ENCODE measurements at regions not wholly inside any gene's neighbourhood (a gene's known extent, or its start where the extent isn't known, plus 50 kb on each side); places are given as distances from the start of the nearest gene placed in this dataset.
A peak's percentile ranks its signal among the peaks of the same experiment; 100 is the strongest.

DNA sequence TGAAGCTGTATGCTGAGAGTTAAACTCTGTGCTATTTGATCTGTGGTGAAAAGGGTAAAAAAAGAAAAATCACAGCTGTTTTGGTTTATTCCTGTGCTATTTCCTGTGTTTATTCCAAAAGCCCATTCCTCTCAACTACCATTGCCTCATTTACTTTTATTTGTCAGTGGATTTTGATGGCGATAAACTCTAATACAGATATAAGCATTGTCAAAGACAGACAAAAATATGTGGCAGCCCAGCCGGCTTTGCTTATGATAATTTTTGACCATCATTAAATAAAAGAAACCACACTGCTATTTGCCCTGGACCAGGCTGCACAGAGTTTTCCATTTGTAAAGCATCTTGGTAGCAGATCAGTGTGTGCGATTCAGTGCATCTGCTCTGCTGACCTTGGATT, 473.6 kb upstream of the ASIC2 start:
- no peak for DNase-seq (ENCODE audit: low spot score)
- TF ChIP-seq, protein P1, sequence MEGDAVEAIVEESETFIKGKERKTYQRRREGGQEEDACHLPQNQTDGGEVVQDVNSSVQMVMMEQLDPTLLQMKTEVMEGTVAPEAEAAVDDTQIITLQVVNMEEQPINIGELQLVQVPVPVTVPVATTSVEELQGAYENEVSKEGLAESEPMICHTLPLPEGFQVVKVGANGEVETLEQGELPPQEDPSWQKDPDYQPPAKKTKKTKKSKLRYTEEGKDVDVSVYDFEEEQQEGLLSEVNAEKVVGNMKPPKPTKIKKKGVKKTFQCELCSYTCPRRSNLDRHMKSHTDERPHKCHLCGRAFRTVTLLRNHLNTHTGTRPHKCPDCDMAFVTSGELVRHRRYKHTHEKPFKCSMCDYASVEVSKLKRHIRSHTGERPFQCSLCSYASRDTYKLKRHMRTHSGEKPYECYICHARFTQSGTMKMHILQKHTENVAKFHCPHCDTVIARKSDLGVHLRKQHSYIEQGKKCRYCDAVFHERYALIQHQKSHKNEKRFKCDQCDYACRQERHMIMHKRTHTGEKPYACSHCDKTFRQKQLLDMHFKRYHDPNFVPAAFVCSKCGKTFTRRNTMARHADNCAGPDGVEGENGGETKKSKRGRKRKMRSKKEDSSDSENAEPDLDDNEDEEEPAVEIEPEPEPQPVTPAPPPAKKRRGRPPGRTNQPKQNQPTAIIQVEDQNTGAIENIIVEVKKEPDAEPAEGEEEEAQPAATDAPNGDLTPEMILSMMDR (IDR thresholded peaks at IDR 0.05; ENCODE audit: extremely low read depth, missing control alignments), result no peak

DNA sequence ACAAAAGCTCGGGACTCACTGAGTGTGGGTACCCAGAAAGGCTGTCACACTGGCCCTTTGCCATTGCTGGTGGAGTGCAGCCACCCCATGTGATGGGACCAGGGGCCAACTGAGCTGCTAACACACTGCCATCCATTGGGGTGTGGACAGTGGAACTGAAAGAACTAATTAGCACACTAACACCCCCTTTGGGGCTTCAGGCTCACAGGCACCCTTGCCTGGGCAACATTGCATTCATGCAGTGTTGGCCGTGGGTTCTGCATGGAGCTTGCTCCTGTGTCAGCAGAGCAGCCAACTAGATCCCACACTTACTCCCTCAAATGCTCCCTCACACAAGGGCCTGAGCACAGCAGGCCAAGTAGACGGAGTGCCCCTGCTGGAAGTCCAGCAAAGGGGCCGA, 476.0 kb upstream of the ASIC2 start:
- DNase-seq (ENCODE audit: low spot score), result no peak
- TF ChIP-seq, protein P1 (IDR thresholded peaks at IDR 0.05; ENCODE audit: extremely low read depth, missing control alignments), result no peak

- DNase-seq (ENCODE audit: low spot score), result no peak
Observed at GRCh38 chr17:33776304-33776703, 478.8 kb upstream of the CCL2 start.

DNA sequence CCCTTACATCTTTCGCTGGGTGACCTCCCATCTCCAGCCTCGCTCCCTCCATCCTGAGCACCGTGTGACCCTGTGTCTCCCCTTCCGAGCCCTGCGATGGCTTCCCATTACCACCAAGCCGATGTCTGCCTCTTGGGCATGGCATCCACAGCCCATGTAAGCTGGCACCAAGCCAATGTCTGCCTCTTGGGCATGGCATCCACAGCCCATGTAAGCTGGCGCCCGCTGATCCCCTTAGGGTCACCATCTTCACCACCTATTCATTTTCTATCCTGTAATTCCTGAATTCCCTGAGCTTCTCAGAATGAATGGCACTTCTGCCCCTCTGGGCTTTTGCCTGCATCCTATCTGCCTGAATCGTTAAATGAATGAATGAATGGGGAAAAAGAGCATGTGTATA, 478.2 kb upstream of the CCL2 start:
- no peak for DNase-seq (ENCODE audit: low spot score)
- TF ChIP-seq, protein P1 (IDR thresholded peaks at IDR 0.05; ENCODE audit: extremely low read depth, missing control alignments), result no peak

More at GRCh38 chr17:33776304-33776703, 478.8 kb upstream of the CCL2 start:
- TF ChIP-seq, protein P1 (IDR thresholded peaks at IDR 0.05; ENCODE audit: extremely low read depth, missing control alignments), result no peak

GRCh38 chr17:33777674-33778073, 477.4 kb upstream of the CCL2 start:
- TF ChIP-seq, protein P1 (IDR thresholded peaks at IDR 0.05; ENCODE audit: extremely low read depth, missing control alignments), result no peak
- DNase-seq (ENCODE audit: low spot score), result no peak

- no peak for DNase-seq (ENCODE audit: low spot score)
- TF ChIP-seq, protein P1 (IDR thresholded peaks at IDR 0.05; ENCODE audit: extremely low read depth, missing control alignments), result no peak
Observed at GRCh38 chr17:33778505-33779233, 476.4 kb upstream of the CCL2 start.

GRCh38 chr17:33779234-33779591, 475.9 kb upstream of the CCL2 start:
- DNase-seq (ENCODE audit: low spot score), result peak; percentile 62
- TF ChIP-seq, protein P1 (IDR thresholded peaks at IDR 0.05; ENCODE audit: extremely low read depth, missing control alignments), result peak; percentile 70
